GM12878 (cell line): ENCODE measurements at regions not wholly inside any gene's neighbourhood (a gene's known extent, or its start where the extent isn't known, plus 50 kb on each side); places are given as distances from the start of the nearest gene placed in this dataset.
A peak's percentile ranks its signal among the peaks of the same experiment; 100 is the strongest.

Experiments used
- ATAC-seq: fragments of 200-7000 bp; cut with Tn5 transposase; 3 replicates; pipeline ENCODE4 v1.9.1; 2020; ENCODE audit warnings: mild to moderate bottlenecking, moderate library complexity
- BruUV-seq: library from RNA; stranded (reverse); fragments of 400-500 nt; replicated peaks from 2 replicates; lab custom pipeline; 2021; lab: Mats Ljungman, UMichigan
- CTCF ChIA-PET: fragments of 300-600 bp; sonication (Branson Sonifier 250); formaldehyde crosslinking; extraction: SDS; loops from one replicate; lab custom pipeline; 2021; ENCODE audit warnings: inconsistent platforms; lab: Yijun Ruan, JAX
- POLR2A ChIA-PET: fragments of 350-600 bp; formaldehyde crosslinking; extraction: SDS; loops from one replicate; lab custom pipeline; 2021; ENCODE audit warnings: inconsistent platforms; lab: Charles Lee
- RAD21 ChIA-PET: fragments of 300-600 bp; sonication (Branson Sonifier 250); formaldehyde crosslinking; loops from one replicate; lab custom pipeline; 2023; ENCODE audit warnings: antibody characterized with exemption; ENCODE audit not compliant: unreplicated experiment; lab: Charles Lee
- SMC1A ChIA-PET: fragments of 300-600 bp; sonication (Branson Sonifier 250); formaldehyde crosslinking; loops from one replicate; lab custom pipeline; 2023; ENCODE audit not compliant: unreplicated experiment, uncharacterized antibody; lab: Charles Lee
- DNase-seq: peaks from one replicate; pipeline ENCODE4 v3.0.0-alpha.2; 2011; ENCODE audit warnings: low read depth, low spot score
- FAIRE-seq: peaks from 3 replicates; lab custom pipeline; 2011; peaks lifted over from hg19 to GRCh38; lab: Jason Lieb, UNC
- H2AFZ ChIP-seq: 2 replicates; pipeline ENCODE4 v1.6.0; 2011; ENCODE audit warnings: low read depth, low read length, control low read depth; ENCODE audit not compliant: control insufficient read depth
- H3K27ac ChIP-seq: 2 replicates; pipeline ENCODE4 v1.5.1; 2011; ENCODE audit warnings: control low read depth; ENCODE audit not compliant: control insufficient read depth, insufficient read depth
- H3K27me3 ChIP-seq, 2 experiments: replicated peaks in 1 of 2; 2 replicates each; pipeline versions ENCODE4 v1.6.0 to v1.6.1; 2011; ENCODE audit warnings: low read length in 1 of 2; ENCODE audit not compliant: control insufficient read depth in 2 of 2, insufficient read depth in 2 of 2
- H3K36me3 ChIP-seq, 2 experiments: 2 replicates each; pipeline ENCODE4 v1.5.1; 2011; ENCODE audit warnings: low read length in 1 of 2; ENCODE audit not compliant: control insufficient read depth in 2 of 2, insufficient read depth in 2 of 2
- H3K4me1 ChIP-seq: 2 replicates; pipeline ENCODE4 v1.6.1; 2011; ENCODE audit warnings: mild to moderate bottlenecking, low read length, moderate library complexity, mixed read lengths; ENCODE audit not compliant: control insufficient read depth, insufficient read depth
- H3K4me2 ChIP-seq: 2 replicates; pipeline ENCODE4 v1.6.0; 2011; ENCODE audit warnings: control low read depth; ENCODE audit not compliant: control insufficient read depth, insufficient read depth
- H3K4me3 ChIP-seq: fragments of 200-600 bp; sonication (generic); 2 replicates; pipeline ENCODE4 v1.5.1; 2016
- H3K79me2 ChIP-seq: 2 replicates; pipeline ENCODE4 v1.6.0; 2011; ENCODE audit warnings: low read length; ENCODE audit not compliant: control insufficient read depth, insufficient read depth
- H3K9ac ChIP-seq: 2 replicates; pipeline ENCODE4 v1.8.0; 2011; ENCODE audit warnings: low read length, control low read depth, mixed read lengths; ENCODE audit not compliant: control insufficient read depth, insufficient read depth
- H3K9me3 ChIP-seq: replicated peaks from 3 replicates; pipeline ENCODE4 v1.5.1; 2011; ENCODE audit warnings: mild to moderate bottlenecking, low read length; ENCODE audit not compliant: control insufficient read depth, insufficient read depth
- H4K20me1 ChIP-seq: 2 replicates; pipeline ENCODE4 v1.6.0; 2011; ENCODE audit not compliant: control insufficient read depth, insufficient read depth
- ATF7 ChIP-seq: fragments of 450-650 bp; IDR thresholded peaks from 2 replicates; pipeline ENCODE4 v1.6.1; 2016; ENCODE audit warnings: low read depth, mild to moderate bottlenecking
- BMI1 ChIP-seq: fragments of 450-650 bp; IDR thresholded peaks from 2 replicates; pipeline ENCODE4 v1.6.1; 2016; ENCODE audit warnings: mild to moderate bottlenecking, moderate library complexity, borderline replicate concordance
- BRCA1 ChIP-seq: IDR thresholded peaks from 2 replicates; pipeline ENCODE4 v1.6.1; 2011; ENCODE audit warnings: low read depth, low read length, improper control_type of control experiment
- HCFC1 ChIP-seq: fragments of 150-350 bp; IDR thresholded peaks from 2 replicates; pipeline ENCODE4 v1.6.1; 2014; ENCODE audit warnings: low read length
- SMAD1 ChIP-seq: fragments of 450-650 bp; IDR thresholded peaks from 2 replicates; pipeline ENCODE4 v1.6.1; 2018; ENCODE audit warnings: mild to moderate bottlenecking, low read depth; ENCODE audit not compliant: partially characterized antibody
- SP1 ChIP-seq: IDR thresholded peaks from one replicate; pipeline ENCODE4 v1.6.1; 2011; ENCODE audit warnings: low read depth, low read length
- SREBF1 ChIP-seq: IDR thresholded peaks from 2 replicates; pipeline ENCODE4 v1.6.1; 2012; ENCODE audit warnings: mild to moderate bottlenecking, low read length
- STAT3 ChIP-seq: IDR thresholded peaks from 2 replicates; pipeline ENCODE4 v1.6.1; 2011; ENCODE audit warnings: low read depth, low read length, improper control_type of control experiment
- USF1 ChIP-seq: IDR thresholded peaks from 2 replicates; pipeline ENCODE4 v1.6.1; 2011; ENCODE audit warnings: borderline replicate concordance, low read depth, mild to moderate bottlenecking, moderate library complexity, mixed read lengths, low read length; ENCODE audit not compliant: insufficient read depth; ENCODE audit errors: extremely low read length
- WGBS: methylation state at CpG from one replicate; pipeline ENCODE4 v1.1.6; 2016; ENCODE audit warnings: low lambda C conversion rate; ENCODE audit not compliant: insufficient replicate concordance, insufficient coverage; ENCODE audit errors: missing lambda C conversion rate; 5-methylcytosine and 5-hydroxymethylcytosine counted together
- in situ Hi-C: fragments of 300-500 bp; cut with MboI; formaldehyde crosslinking; loops from 9 replicates; pipeline ENCODE4 v1.14.3; 2018; ENCODE audit warnings: mixed read lengths
- intact Hi-C: fragments of 100-400 bp; cut with micrococcal nuclease; formaldehyde crosslinking; loops from one replicate; pipeline ENCODE4 v1.14.2; 2022; ENCODE audit not compliant: unreplicated experiment

DNA sequence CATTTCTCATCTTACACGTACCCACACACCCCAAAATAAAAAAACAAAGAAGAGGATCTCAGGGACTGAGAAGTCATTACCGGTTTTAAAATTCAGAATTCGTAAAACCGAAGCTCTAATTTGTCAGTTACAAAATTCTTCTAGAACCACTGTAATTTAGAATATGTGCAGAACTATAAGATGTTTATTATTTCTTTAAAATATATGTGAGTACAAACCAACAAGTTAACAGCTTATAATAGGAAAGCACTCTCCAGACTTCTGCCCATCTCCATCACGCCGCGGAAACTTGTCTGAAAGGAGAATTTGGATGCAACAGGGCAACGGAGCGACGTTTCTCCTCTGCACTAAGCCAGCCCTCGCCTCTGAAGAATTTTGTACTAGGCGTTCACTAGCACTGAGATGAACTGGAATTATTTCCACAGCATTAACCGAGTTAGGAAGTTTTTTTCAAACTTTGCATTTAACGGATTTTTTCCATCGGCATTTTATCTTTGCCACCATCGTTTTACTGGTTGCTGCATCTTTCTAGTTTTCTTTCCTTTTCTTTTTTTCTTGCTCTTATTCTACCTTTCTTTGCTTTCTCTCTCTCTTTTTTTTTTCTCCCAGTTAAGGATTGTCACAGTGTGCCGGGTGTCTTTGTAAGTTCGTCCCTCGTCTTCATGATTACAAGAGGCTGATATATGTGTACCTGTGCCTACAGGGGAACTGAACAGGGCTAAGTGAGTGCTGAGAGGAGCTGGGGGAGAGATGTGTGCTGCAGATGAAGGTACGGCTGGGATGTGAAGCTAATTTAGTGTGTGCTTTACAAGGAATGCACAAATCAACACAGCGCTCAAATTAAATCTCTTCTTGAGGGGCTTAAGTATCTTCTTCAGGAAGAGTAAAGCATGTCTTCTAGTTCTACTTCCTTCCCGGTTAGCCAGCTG, 295.9 kb upstream of the NFE2L3 start:
- TF ChIP-seq BMI1 (0 out of 2 replicates have a peak, but pooled peaks have one; percentile 64), HCFC1 (no peak)
- peak overlapping the region; percentile 58 for H3K4me2 ChIP-seq
- no peaks in the 10 kb centered on the region for H4K20me1 ChIP-seq
- FAIRE-seq (no peak), ATAC-seq (no peak; the same call in 2 of the 3 replicates), DNase-seq (no peak)
- H3K36me3 ChIP-seq: no peaks in the 10 kb centered on the region
- H3K79me2 ChIP-seq: no peaks in the 10 kb centered on the region
- H3K27ac ChIP-seq: no peak overlapping the region
- H3K9ac ChIP-seq: peak overlapping the region; percentile 37; the same call in 1 of the 2 replicates
- intact Hi-C loops: no loop called here
- H2AFZ ChIP-seq: peak overlapping the region; percentile 97
- BruUV-seq: no TSS peak
- H3K27me3 ChIP-seq: peaks cover 10 to 36% of the 10 kb centered on the region in 2 experiments
- peaks cover 9% of the 10 kb centered on the region for H3K4me1 ChIP-seq
- in situ Hi-C loops: no loop called here
- POLR2A ChIA-PET: interaction anchor here (0.6 to 0.9 kb wide), 4 partner anchors 54 to 675 kb away, joined by 3 to 5 read pairs (median 4); no protein-coding TSS in a partner anchor
- CTCF ChIA-PET: interaction anchor here (0.6 to 1.6 kb wide), 2 partner anchors 36 to 37 kb away, joined by 3 to 4 read pairs; no protein-coding TSS in a partner anchor
- peak overlapping the region; percentile 55 for H3K4me3 ChIP-seq
- RAD21 ChIA-PET: interaction anchor here (1.4 to 1.8 kb wide), 2 partner anchors 37 to 288 kb away, joined by 3 to 5 read pairs; no protein-coding TSS in a partner anchor
- SMC1A ChIA-PET: interaction anchor here (0.9 to 1.5 kb wide), 4 partner anchors 17 to 103 kb away, joined by 3 to 4 read pairs (median 4); no protein-coding TSS in a partner anchor
- H3K9me3 ChIP-seq: peaks cover 25% of the 10 kb centered on the region
- 66% methylated on average over 22 of the region's 22 CpGs for WGBS

DNA sequence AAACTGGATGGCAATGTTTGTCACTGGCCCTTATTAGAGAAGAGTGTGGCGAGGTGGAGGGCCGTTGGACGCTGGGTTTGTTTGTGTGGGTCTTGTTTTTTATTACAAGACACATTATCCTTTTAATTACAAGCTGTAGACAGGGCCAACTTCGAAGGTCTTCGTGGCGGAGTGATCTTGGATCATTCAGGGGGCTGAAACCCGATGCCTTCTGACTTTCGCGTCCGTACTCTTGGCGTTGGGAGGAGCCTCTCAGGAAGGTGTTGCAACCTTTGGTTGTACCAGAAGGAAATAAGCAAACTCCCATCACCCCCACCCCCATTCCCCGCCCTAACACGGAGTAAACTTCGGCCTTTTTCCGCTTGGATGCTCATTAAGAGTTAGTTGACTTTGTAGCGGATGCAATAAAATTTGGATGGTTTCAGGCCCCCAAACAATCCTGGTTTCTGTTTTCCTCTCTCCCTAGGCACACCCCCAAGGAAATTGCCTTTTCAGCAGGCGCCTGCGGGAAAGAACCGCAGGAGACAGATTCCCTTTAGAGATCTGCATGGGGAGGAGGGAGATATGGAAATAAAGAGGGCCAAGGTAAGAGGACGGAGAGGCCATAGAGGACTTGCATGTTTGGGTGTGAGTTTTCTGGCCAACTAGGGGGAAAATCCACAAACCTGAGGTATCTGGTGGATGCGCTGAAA, 294.5 kb upstream of the NFE2L3 start:
- no peak overlapping the region; the same call in 1 of the 2 replicates for H3K27ac ChIP-seq
- TF ChIP-seq USF1 (no peak), SMAD1 (no peak), STAT3 (no peak), ATF7 (no peak), SP1 (no peak), SREBF1 (no peak), BRCA1 (no peak)
- H3K27me3 ChIP-seq: peaks cover 6 to 30% of the 10 kb centered on the region in 2 experiments
- FAIRE-seq: no peak
- no peaks in the 10 kb centered on the region for H4K20me1 ChIP-seq
- H3K9me3 ChIP-seq: peaks cover 25% of the 10 kb centered on the region
- H3K79me2 ChIP-seq: no peaks in the 10 kb centered on the region
- WGBS: 17% methylated on average over 21 of the region's 21 CpGs
- ATAC-seq: no peak
- in situ Hi-C loops (no loop called here), intact Hi-C loops (no loop called here)
- H3K4me3 ChIP-seq: peak overlapping the region; percentile 67; the same call in 1 of the 2 replicates
- POLR2A ChIA-PET: no interaction called here
- BruUV-seq: TSS peak; percentile 87
- DNase-seq: no peak
- peak overlapping the region; percentile 97 for H2AFZ ChIP-seq
- RAD21 ChIA-PET: interaction anchor here (1.4 to 1.8 kb wide), 2 partner anchors 35 to 290 kb away, joined by 3 to 5 read pairs; no protein-coding TSS in a partner anchor
- H3K36me3 ChIP-seq: no peaks in the 10 kb centered on the region
- H3K4me1 ChIP-seq: peaks cover 5% of the 10 kb centered on the region; the same call in 1 of the 2 replicates
- CTCF ChIA-PET: interaction anchor here (1.6 kb wide), 1 partner anchor 35 kb away, joined by 4 read pairs; no protein-coding TSS in a partner anchor
- SMC1A ChIA-PET: interaction anchor here (1.0 kb wide), 1 partner anchor 35 kb away, joined by 4 read pairs; no protein-coding TSS in a partner anchor
- peak overlapping the region; percentile 58 for H3K4me2 ChIP-seq
- H3K9ac ChIP-seq: no peak overlapping the region
